Stomach (tissue), 8 donors: ENCODE measurements at regions not wholly inside any gene's neighbourhood (a gene's known extent, or its start where the extent isn't known, plus 50 kb on each side); places are given as distances from the start of the nearest gene placed in this dataset.

Experiments
- DNase-seq, 2 donors: peaks; one replicate each; pipeline versions ENCODE4 v3.0.0 to v3.0.0-alpha.2; 2013 to 2019
- H3K27ac ChIP-seq, 5 donors: fragments of 200-600 bp in 4 of 5; sonication (generic) in 4 of 5; one replicate each; pipeline ENCODE4 v1.5.1; 2013 to 2019; ENCODE audit warnings: mild to moderate bottlenecking in 1 of 5, moderate library complexity in 1 of 5
- H3K27me3 ChIP-seq, 3 donors: fragments of 200-600 bp; sonication (generic); one replicate each; pipeline ENCODE4 v1.5.1; 2017 to 2019; ENCODE audit warnings: mixed run types in 1 of 3
- H3K36me3 ChIP-seq, 4 donors: fragments of 200-600 bp; sonication (generic); 1 replicate in 3 of 4; 2 replicates in 1 of 4; pipeline ENCODE4 v1.5.1; 2016 to 2019
- H3K4me1 ChIP-seq, 4 donors: fragments of 200-600 bp; sonication (generic); one replicate each; pipeline ENCODE4 v1.5.1; 2016 to 2019
- H3K4me3 ChIP-seq, 4 donors: fragments of 200-600 bp; sonication (generic) in 3 of 4; one replicate each; pipeline ENCODE4 v1.5.1; 2016 to 2019; ENCODE audit warnings: mild to moderate bottlenecking in 1 of 4
- H3K9me3 ChIP-seq, 4 donors: fragments of 200-600 bp; sonication (generic); one replicate each; pipeline ENCODE4 v1.5.1; 2016 to 2019
- EP300 ChIP-seq: sonication (generic); formaldehyde crosslinking; IDR thresholded peaks from one replicate; pipeline ENCODE4 v1.6.1; 2017; ENCODE audit warnings: antibody characterized with exemption
- POLR2A ChIP-seq, 4 donors: fragments of 450-650 bp; IDR thresholded peaks; one replicate each; pipeline ENCODE4 v1.6.1; 2016; ENCODE audit warnings: antibody characterized with exemption in 4 of 4, control low read depth in 2 of 4, mild to moderate bottlenecking in 1 of 4, moderate library complexity in 1 of 4
- POLR2AphosphoS5 ChIP-seq, 3 donors: sonication (generic); formaldehyde crosslinking; IDR thresholded peaks; one replicate each; pipeline ENCODE4 v1.6.1; 2016; ENCODE audit warnings: antibody characterized with exemption in 3 of 3
- WGBS, 5 donors: extraction: QIAGEN DNeasy Blood & Tissue Kit in 3 of 5; methylation state at CpG; one replicate each; pipeline versions ENCODE4 v1.1.5 to v1.1.7; 2013 to 2018; 5-methylcytosine and 5-hydroxymethylcytosine counted together
- intact Hi-C: fragments of 100-400 bp; cut with DNase I; formaldehyde crosslinking; loops from one replicate; pipeline ENCODE4 v1.15.1; 2023; ENCODE audit warnings: low total_unique reads
- TF ChIP-seq, protein P1 (sequence below), 7 experiments: fragments of 450-650 bp in 4 of 7; fragments of 200-600 bp in 3 of 7; sonication (generic) in 3 of 7; IDR thresholded peaks; one replicate each; pipeline ENCODE4 v1.5.1; 2016 to 2019; ENCODE audit warnings: antibody characterized with exemption in 7 of 7, control low read depth in 2 of 7, mild to moderate bottlenecking in 1 of 7
- donor health status: healthy with polysubstance abuse.
- donor health status: Bipolar disorder and iron deficiency.
- donor health status: healthy.

DNA sequence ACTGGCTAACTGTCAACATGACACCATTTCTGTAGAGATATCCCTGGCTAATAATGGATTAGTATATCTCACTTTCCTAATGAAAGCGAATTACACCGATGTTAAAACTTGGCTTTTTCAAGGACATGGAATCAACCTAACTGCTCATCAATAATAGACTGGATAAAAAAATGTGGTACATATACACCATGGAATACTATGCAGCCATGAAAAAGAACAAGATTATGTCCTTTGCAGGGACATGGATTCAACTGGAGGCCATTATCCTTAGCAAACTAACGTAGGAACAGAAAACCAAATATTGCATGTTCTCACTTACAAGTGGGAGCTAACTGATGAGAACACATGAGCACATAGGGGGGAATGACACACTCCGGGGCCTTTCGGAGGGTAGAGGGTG is 62.6 kb downstream of the ZIC1 start:
- no peak overlapping the region for H3K27ac ChIP-seq
- no peak overlapping the region for H3K4me3 ChIP-seq
- no peaks in the 10 kb centered on the region for H3K27me3 ChIP-seq
- DNase-seq = no peak
- TF ChIP-seq EP300 = no peak
- TF ChIP-seq POLR2A (IDR thresholded peaks at IDR 0.05) = no peak
- TF ChIP-seq, protein P1, sequence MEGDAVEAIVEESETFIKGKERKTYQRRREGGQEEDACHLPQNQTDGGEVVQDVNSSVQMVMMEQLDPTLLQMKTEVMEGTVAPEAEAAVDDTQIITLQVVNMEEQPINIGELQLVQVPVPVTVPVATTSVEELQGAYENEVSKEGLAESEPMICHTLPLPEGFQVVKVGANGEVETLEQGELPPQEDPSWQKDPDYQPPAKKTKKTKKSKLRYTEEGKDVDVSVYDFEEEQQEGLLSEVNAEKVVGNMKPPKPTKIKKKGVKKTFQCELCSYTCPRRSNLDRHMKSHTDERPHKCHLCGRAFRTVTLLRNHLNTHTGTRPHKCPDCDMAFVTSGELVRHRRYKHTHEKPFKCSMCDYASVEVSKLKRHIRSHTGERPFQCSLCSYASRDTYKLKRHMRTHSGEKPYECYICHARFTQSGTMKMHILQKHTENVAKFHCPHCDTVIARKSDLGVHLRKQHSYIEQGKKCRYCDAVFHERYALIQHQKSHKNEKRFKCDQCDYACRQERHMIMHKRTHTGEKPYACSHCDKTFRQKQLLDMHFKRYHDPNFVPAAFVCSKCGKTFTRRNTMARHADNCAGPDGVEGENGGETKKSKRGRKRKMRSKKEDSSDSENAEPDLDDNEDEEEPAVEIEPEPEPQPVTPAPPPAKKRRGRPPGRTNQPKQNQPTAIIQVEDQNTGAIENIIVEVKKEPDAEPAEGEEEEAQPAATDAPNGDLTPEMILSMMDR (IDR thresholded peaks at IDR 0.05) = no peak
- no peak for TF ChIP-seq POLR2AphosphoS5 (IDR thresholded peaks at IDR 0.05)
- intact Hi-C loops = no loop called here
- H3K36me3 ChIP-seq = no peaks in the 10 kb centered on the region
- 88 to 92% (median 90%) methylated on average over 5 of the region's 5 CpGs for WGBS, 5 donors
- peaks cover 0 to 19% (median 4%) of the 10 kb centered on the region in 4 donors for H3K9me3 ChIP-seq
- H3K4me1 ChIP-seq = no peaks in the 10 kb centered on the region

DNA sequence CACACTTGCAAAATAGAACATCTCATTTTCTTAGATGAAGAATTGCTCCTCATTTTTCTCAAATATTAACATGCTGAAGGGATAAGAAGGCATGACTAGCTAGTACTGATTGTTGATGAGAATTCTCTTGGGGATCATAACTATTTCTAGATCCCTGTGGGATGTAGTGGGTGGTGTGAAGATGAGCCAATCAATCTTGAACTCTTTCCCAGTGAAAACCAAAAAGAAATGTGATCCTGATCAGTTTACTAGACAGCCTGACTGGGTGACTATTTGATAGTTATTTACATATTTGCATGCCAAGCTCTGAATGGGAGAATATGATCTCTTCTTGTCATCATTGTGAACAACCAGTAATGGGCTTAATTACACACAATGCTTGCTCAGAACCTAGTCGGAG is 63.7 kb downstream of the ZIC1 start:
- Histone ChIP-seq H3K9me3 (peaks cover 0 to 19% (median 4%) of the 10 kb centered on the region in 4 donors), H3K36me3 (no peaks in the 10 kb centered on the region), H3K4me3 (no peak overlapping the region), H3K4me1 (no peaks in the 10 kb centered on the region), H3K27ac (no peak overlapping the region), H3K27me3 (no peaks in the 10 kb centered on the region)
- no peak for TF ChIP-seq POLR2A (IDR thresholded peaks at IDR 0.05)
- TF ChIP-seq, protein P1 (IDR thresholded peaks at IDR 0.05) = no peak
- TF ChIP-seq POLR2AphosphoS5 (IDR thresholded peaks at IDR 0.05) = no peak
- TF ChIP-seq EP300 = no peak
- DNase-seq = no peak
- WGBS, 5 donors = 63 to 95% (median 92%) methylated on average over 1 of the region's 1 CpG
- intact Hi-C loops = no loop called here

DNA sequence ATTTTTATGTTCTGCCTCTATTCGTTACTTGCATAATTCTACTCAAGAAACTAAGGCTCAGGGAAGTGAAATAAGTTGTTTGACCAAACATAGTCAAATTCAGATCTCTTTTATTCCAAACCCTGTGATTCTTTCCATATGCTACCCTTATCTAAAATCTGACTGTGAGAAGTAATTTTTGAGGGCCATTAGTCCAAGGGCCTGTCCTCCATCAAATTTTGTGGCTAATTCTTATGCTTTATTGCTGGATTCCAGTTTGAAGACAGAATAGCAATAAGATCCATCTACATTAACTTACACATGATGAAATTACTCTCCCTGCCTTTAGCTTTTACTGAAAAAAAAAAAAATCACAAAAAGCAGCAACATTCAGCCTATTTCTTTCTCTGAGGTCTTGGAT is 74.0 kb downstream of the ZIC1 start:
- TF ChIP-seq POLR2AphosphoS5 (IDR thresholded peaks at IDR 0.05) (no peak), POLR2A (IDR thresholded peaks at IDR 0.05) (no peak), EP300 (no peak)
- TF ChIP-seq, protein P1 (IDR thresholded peaks at IDR 0.05) = no peak
- 58 to 79% (median 64%) methylated on average over 1 of the region's 1 CpG for WGBS, 5 donors
- peaks cover 0 to 7% (median 0%) of the 10 kb centered on the region in 4 donors for H3K9me3 ChIP-seq
- no peaks in the 10 kb centered on the region for H3K36me3 ChIP-seq
- intact Hi-C loops = no loop called here
- no peaks in the 10 kb centered on the region for H3K4me1 ChIP-seq
- H3K27me3 ChIP-seq = no peaks in the 10 kb centered on the region
- no peak overlapping the region for H3K4me3 ChIP-seq
- no peak overlapping the region for H3K27ac ChIP-seq
- no peak for DNase-seq

DNA sequence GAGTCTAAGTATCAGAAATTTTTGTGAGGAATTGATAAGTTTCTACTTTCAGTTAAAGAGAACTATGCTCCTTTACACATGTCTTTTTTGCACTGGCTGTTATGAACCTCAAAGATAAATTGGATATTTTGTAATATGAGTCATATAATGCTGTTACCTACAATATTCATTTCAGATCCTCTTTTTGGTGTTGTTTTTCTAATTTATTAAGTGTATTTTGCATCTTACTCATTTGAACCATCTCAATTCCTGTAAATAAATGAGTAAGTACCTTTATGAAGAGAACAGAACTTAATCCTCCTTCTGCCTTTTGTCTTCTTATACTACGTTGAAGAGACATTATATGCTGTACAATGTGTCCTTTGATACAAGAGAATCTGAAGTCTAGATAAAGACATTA is 74.4 kb downstream of the ZIC1 start:
- no peaks in the 10 kb centered on the region for H3K36me3 ChIP-seq
- no peaks in the 10 kb centered on the region for H3K27me3 ChIP-seq
- peaks cover 0 to 7% (median 0%) of the 10 kb centered on the region in 4 donors for H3K9me3 ChIP-seq
- WGBS, 5 donors = 60 to 84% (median 70%) methylated on average over 1 of the region's 1 CpG
- TF ChIP-seq POLR2A (IDR thresholded peaks at IDR 0.05) (no peak), POLR2AphosphoS5 (IDR thresholded peaks at IDR 0.05) (no peak), EP300 (no peak)
- TF ChIP-seq, protein P1 (IDR thresholded peaks at IDR 0.05) = no peak
- no peak for DNase-seq
- no peak overlapping the region for H3K27ac ChIP-seq
- intact Hi-C loops = no loop called here
- H3K4me3 ChIP-seq = no peak overlapping the region
- no peaks in the 10 kb centered on the region for H3K4me1 ChIP-seq
